COLO829 (cell line): ENCODE measurements at regions not wholly inside any gene's neighbourhood (a gene's known extent, or its start where the extent isn't known, plus 50 kb on each side); places are given as distances from the start of the nearest gene placed in this dataset.

Experiments
- DNase-seq: peaks from one replicate; pipeline ENCODE4 v3.0.0; 2012; ENCODE audit warnings: low spot score

DNA sequence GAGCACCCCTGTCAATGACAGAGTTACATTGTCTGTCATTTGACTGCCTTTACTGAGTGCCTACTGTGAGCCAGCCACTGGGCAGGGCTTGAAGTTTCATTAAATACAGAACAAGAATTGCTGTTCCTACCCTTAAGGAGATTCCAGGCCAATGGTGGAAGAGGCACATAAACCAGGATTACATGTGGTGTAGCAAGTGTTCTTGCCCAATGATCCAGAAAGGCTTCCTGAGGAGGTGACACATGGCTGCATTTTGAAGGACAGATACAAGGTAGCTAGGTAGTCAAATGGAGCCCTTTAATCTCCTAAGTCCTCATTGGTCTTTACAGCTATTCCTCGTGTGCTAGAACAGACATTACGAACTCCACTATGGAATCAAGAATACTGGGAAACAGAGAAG, 312.7 kb downstream of the ETAA1 start:
- DNase-seq, result no peak

DNA sequence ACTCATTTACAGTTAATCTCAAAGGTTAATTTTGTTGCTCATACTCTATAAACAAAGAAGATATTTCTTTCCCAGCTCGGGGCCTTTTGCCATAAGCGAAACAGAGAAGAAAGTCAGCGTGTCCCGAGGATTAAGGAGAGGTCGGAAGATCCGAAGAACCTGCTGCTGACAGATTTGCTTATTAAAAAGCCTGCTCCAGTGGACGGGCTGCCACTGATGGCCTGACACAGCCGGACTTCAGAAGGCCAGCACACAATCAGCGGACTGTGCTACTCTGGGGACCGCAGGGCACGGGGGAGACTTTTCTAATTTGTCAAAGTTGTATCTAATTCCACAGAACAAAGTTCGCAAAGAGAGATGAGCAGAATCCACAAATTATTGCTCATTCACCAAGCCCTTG, 315.4 kb downstream of the ETAA1 start:
- DNase-seq, result peak; percentile 21

DNA sequence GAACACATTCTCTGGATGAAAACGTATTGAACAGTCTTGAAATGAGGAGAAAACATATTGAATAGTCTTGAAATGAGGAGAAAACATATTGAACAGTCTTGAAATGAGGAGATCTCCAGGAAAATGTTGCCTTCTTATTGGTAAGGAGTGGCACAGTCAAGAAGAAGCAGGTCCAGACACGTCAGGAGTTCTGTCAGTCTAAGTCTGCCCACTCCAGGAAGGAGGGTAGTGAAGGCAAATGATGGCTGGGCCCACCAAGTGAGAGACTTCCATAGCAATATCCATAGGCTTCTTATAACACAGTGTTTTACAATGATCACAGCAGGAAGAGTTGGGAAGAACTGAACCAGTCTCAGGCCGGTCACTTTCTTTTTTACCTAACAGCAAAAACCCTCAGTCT, 316.2 kb downstream of the ETAA1 start:
- DNase-seq, result no peak

GRCh38 chr2:67716895-67717396, 319.8 kb downstream of the ETAA1 start:
- no peak for DNase-seq

- DNase-seq, result no peak
Measured at GRCh38 chr2:67717692-67718091, 320.6 kb downstream of the ETAA1 start.

- DNase-seq, result no peak
Measured at GRCh38 chr2:67719351-67719750, 322.2 kb downstream of the ETAA1 start.

DNA sequence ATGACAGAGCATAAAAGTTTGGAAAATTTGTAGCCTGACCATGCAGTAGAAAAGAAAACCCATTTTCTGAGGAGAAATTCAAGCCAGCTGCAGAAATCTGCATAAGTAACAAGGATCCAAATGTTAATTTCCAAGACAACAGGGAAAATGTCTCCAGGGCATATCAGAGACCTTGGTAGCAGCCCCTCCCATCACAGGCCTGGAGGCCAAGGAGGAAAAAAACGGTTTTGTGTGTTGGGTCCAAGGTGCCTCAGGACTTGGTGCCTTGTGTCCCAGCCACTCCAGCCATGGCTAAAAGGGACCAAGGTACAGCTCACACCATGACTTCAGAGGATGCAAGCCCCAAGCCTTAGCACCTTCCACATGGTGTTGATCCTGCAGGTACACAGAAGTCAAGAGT, 324.4 kb downstream of the ETAA1 start:
- no peak for DNase-seq

GRCh38 chr2:67724261-67724660, 327.1 kb downstream of the ETAA1 start:
- DNase-seq, result no peak

DNA sequence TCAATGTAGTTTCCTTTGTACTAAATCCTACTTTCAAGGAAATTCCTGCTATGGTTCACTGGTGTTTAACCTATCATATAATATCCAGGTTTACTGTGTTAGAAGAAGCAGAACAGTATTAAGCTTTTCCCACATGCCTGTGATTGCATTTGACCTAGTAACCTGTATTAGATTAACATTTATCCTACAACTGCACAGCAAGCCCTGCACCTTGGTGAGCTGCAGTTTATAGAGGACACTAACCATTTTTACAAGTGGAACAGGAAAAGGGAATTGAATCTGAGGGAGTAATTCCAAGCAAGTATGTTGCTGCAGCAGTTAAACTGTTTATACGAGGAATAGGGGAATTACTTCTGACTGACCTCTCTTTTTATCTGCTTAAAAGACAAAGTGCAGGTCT, 328.6 kb downstream of the ETAA1 start:
- DNase-seq, result no peak

GRCh38 chr2:67726416-67726815, 329.3 kb downstream of the ETAA1 start:
- no peak for DNase-seq

DNA sequence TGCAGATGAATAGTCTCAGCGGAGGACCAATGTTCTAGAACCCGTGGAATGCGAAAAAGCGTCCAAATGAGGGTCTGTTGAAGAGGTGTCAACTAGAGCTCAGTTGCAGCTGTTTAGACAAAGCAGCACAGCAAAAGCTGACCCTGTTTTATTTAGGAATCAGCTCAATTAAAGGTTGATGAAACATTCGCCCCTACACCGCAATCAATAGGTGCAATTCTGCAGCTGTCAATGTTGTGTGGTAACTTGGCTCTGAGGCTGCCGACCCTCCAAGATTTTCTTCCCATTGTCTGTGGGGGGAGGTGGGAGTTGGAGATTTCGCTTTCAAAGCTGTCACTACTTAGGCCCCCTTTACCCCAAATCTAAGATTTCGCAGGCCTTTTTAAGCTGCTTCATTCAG, 330.0 kb downstream of the ETAA1 start:
- no peak for DNase-seq

GRCh38 chr2:67727623-67728022, 330.5 kb downstream of the ETAA1 start:
- no peak for DNase-seq

DNA sequence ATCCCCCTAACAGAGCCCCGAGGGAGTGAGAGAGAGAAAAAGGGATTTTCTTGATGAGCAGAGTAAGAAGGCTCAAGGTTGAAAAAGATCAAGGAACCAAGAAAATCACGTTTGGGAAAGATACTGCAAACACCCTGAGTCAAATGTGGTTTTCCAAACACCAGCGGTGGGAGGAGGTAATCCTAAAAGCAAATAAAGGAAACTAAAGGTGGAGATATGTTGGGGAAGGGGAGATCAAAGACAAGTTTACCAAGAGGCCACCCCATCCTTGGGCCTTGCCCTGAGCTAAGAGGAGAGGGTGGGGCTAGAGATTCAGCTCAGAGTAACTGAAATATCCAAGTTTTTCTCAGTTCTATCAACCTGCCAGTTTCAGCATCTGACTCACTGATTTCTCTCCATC, 332.3 kb downstream of the ETAA1 start:
- DNase-seq, result no peak

GRCh38 chr2:67733517-67733916, 329.3 kb downstream of the C1D start:
- peak; percentile 66 for DNase-seq

DNA sequence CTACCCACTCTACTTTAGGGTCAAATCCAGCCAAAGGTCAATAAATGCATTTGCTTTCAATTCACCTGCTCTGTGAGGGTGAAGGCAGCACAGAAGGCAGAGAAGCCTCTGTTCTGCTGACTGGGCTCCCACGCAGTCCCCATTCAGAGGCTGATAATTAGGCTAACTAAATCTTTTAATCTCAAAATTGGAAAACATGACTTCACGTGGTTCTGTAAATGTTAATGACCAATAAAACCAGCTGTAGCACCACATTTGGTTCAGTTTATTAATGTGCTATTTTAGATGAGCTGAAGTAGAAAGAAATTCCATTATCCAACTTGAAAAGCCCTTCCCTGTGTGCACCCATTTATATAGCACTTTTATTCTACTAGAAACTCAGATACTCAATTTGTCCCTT, 310.6 kb downstream of the C1D start:
- DNase-seq, result no peak

- no peak for DNase-seq
Measured at GRCh38 chr2:67752969-67753368, 309.8 kb downstream of the C1D start.

GRCh38 chr2:67755156-67755882, 307.5 kb downstream of the C1D start:
- no peak for DNase-seq

- no peak for DNase-seq
Measured at GRCh38 chr2:67760995-67761394, 301.8 kb downstream of the C1D start.

DNA sequence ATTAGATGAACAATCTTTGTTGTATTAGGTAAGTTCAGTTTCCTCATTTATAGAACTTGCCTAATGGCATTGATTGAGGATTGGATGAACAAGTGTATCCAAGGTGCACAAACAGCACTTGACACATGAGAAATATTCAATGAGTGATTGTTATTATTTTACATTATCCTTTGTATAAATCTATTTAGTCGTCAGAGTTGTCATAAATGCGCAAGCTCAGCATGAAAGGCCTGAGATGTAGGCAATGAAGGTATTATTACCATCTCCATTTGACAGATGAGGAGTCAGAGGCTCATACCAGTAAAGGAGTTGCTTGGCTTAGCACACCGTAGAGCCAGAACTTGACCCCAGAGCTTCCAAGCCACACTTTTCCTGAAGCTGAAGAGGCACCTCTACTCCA, 291.4 kb downstream of the C1D start:
- DNase-seq, result no peak

- DNase-seq, result no peak
Measured at GRCh38 chr2:67772216-67773170, 290.3 kb downstream of the C1D start.

DNA sequence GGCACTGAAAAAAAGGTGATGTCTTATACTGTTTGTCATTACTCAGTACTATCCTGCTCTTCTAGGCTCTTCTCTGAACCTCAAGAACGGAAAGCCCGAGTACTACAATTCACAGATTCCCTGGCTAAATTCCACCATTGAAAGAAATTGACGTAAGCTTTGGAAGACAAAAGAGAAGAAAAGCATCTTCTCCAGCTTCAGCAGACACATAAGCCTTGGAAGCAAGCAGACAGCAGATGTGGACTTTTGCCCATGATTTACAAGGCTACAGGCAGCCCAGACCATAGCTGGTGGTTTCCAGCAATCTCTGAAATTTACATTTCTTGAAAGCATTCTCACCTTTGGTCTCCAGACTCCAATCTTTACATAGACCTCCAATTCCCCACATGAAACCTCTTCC, 289.0 kb downstream of the C1D start:
- DNase-seq, result no peak

GRCh38 chr2:67776276-67776675, 286.5 kb downstream of the C1D start:
- no peak for DNase-seq

GRCh38 chr2:67777010-67777409, 285.8 kb downstream of the C1D start:
- DNase-seq, result no peak
